Neutrophil (primary cell): ENCODE measurements at regions not wholly inside any gene's neighbourhood (a gene's known extent, or its start where the extent isn't known, plus 50 kb on each side); places are given as distances from the start of the nearest gene placed in this dataset.
"Not testable (repeated sequence)": the region's sequence is repeated elsewhere in the genome, so short reads cannot be mapped to it uniquely, and the experiment has no call there.

Experiments
- H3K27ac ChIP-seq: fragments of 200-600 bp; sonication (generic); 2 replicates; pipeline ENCODE4 v1.5.1; 2016; ENCODE audit warnings: mild to moderate bottlenecking, moderate library complexity
- H3K27me3 ChIP-seq: fragments of 200-600 bp; sonication (generic); 2 replicates; pipeline ENCODE4 v1.6.0; 2016; ENCODE audit warnings: mild to moderate bottlenecking
- H3K36me3 ChIP-seq: fragments of 200-600 bp; sonication (generic); 2 replicates; pipeline ENCODE4 v1.5.1; 2017
- H3K4me1 ChIP-seq, 2 experiments: fragments of 200-600 bp in 1 of 2; sonication (generic) in 1 of 2; 1 replicate in 1 of 2; 2 replicates in 1 of 2; pipeline versions ENCODE4 v1.5.1 to v1.6.1; 2013 to 2016; ENCODE audit warnings: low read depth in 1 of 2, low read length in 1 of 2, mild to moderate bottlenecking in 1 of 2, moderate library complexity in 1 of 2; ENCODE audit not compliant: control insufficient read depth in 1 of 2, insufficient read depth in 1 of 2
- H3K4me3 ChIP-seq, 2 experiments: fragments of 200-600 bp in 1 of 2; sonication (generic) in 1 of 2; 1 replicate in 1 of 2; 2 replicates in 1 of 2; pipeline ENCODE4 v1.5.1; 2013 to 2016; ENCODE audit warnings: low read depth in 1 of 2, low read length in 1 of 2, mild to moderate bottlenecking in 1 of 2, moderate library complexity in 1 of 2
- H3K9me3 ChIP-seq: fragments of 200-600 bp; sonication (generic); 2 replicates; pipeline ENCODE4 v1.5.1; 2016
- TF ChIP-seq, protein P1 (sequence below): fragments of 200-600 bp; sonication (generic); IDR thresholded peaks from 2 replicates; pipeline ENCODE4 v1.5.1; 2016; ENCODE audit warnings: antibody characterized with exemption

DNA sequence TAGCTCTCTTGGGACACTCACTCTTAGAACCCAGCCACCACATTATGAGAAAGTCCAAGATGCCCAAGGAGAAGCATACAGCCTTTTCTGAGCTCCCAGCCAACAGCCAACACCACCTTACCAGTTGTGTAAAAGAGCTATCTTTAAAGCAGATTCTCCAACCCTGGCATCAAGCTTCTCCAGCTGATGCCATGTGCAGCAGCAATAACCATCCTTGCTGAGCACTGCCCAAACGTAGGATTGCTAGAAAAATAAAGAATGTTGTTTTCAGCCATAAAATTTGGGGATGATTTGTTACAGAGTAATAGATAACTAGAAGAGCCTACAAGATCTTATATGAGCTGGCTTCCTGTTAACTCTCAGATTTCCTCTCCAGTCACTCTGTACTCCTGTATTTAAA is 443.7 kb upstream of the DYNLRB2 start:
- Histone ChIP-seq H3K4me3 (no peak overlapping the region), H3K4me1 (no peaks in the 10 kb centered on the region), H3K9me3 (no peaks in the 10 kb centered on the region), H3K27ac (no peak overlapping the region), H3K27me3 (no peaks in the 10 kb centered on the region), H3K36me3 (no peaks in the 10 kb centered on the region)
- TF ChIP-seq, protein P1, sequence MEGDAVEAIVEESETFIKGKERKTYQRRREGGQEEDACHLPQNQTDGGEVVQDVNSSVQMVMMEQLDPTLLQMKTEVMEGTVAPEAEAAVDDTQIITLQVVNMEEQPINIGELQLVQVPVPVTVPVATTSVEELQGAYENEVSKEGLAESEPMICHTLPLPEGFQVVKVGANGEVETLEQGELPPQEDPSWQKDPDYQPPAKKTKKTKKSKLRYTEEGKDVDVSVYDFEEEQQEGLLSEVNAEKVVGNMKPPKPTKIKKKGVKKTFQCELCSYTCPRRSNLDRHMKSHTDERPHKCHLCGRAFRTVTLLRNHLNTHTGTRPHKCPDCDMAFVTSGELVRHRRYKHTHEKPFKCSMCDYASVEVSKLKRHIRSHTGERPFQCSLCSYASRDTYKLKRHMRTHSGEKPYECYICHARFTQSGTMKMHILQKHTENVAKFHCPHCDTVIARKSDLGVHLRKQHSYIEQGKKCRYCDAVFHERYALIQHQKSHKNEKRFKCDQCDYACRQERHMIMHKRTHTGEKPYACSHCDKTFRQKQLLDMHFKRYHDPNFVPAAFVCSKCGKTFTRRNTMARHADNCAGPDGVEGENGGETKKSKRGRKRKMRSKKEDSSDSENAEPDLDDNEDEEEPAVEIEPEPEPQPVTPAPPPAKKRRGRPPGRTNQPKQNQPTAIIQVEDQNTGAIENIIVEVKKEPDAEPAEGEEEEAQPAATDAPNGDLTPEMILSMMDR, result no peak

- H3K4me3 ChIP-seq, result no peak overlapping the region
- H3K4me1 ChIP-seq, result no peaks in the 10 kb centered on the region
- no peaks in the 10 kb centered on the region for H3K36me3 ChIP-seq
- no peaks in the 10 kb centered on the region for H3K27me3 ChIP-seq
- no peak overlapping the region for H3K27ac ChIP-seq
- no peaks in the 10 kb centered on the region for H3K9me3 ChIP-seq
- TF ChIP-seq, protein P1, result no peak
Observed at GRCh38 chr16:80092681-80093080, 448.1 kb upstream of the DYNLRB2 start.

DNA sequence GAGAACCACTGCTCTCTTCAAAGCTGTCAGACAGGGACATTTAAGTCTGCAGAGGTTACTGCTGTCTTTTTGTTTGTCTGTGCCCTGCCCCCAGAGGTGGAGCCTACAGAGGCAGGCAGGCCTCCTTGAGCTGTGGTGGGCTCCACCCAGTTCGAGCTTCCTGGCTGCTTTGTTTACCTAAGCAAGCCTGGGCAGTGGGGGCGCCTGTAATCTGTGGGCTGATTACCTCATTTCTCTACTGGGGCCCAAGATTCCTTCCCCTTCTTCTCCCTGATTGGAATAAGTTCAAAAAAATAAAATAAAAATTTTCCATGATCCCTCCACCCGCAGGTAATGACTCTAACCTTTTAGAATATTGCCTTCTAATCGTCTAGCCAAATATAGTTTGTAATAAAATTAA is 449.3 kb upstream of the DYNLRB2 start:
- H3K4me1 ChIP-seq, H3K9me3 ChIP-seq, H3K27ac ChIP-seq, H3K36me3 ChIP-seq, H3K27me3 ChIP-seq, H3K4me3 ChIP-seq: not testable (repeated sequence)

GRCh38 chr16:80085606-80086005 is 455.2 kb upstream of the DYNLRB2 start:
- TF ChIP-seq, protein P1, result no peak
- Histone ChIP-seq H3K36me3 (no peaks in the 10 kb centered on the region), H3K9me3 (no peaks in the 10 kb centered on the region), H3K4me3 (no peak overlapping the region), H3K4me1 (no peaks in the 10 kb centered on the region), H3K27me3 (no peaks in the 10 kb centered on the region), H3K27ac (no peak overlapping the region)

DNA sequence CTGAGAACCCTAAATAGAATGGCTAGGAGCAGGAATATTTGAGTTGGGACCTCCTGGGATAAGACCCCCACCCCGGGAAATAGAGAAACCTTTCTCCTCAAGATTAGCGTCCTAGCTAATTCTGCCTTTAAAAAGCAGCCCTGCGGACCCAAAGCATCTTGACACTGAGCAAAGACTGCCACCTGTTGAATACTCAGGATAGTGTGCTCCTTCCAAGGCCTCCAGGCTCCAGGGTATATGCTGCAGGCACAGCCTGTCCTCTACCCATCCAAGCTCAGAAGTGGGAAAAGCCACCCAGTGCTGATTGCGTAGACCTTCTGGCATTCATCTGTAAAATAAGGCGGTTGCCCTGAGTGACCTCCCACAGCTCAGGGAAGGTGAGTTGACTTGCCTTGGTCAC is 456.2 kb upstream of the DYNLRB2 start:
- Histone ChIP-seq H3K27ac (no peak overlapping the region), H3K9me3 (no peaks in the 10 kb centered on the region), H3K36me3 (no peaks in the 10 kb centered on the region), H3K27me3 (no peaks in the 10 kb centered on the region), H3K4me3 (no peak overlapping the region), H3K4me1 (no peaks in the 10 kb centered on the region)
- TF ChIP-seq, protein P1, result no peak

GRCh38 chr16:80084163-80084562 is 456.6 kb upstream of the DYNLRB2 start:
- Histone ChIP-seq H3K9me3 (no peaks in the 10 kb centered on the region), H3K4me3 (no peak overlapping the region), H3K27me3 (no peaks in the 10 kb centered on the region), H3K36me3 (no peaks in the 10 kb centered on the region), H3K27ac (no peak overlapping the region), H3K4me1 (no peaks in the 10 kb centered on the region)
- TF ChIP-seq, protein P1, result no peak
